MCF 10A (cell line): ENCODE measurements at regions not wholly inside any gene's neighbourhood (a gene's known extent, or its start where the extent isn't known, plus 50 kb on each side); places are given as distances from the start of the nearest gene placed in this dataset.

Experiments
- BruUV-seq: library from RNA; stranded (reverse); fragments of 400-500 nt; replicated peaks from 2 replicates; lab custom pipeline; 2021; lab: Mats Ljungman, UMichigan
- CTCF ChIA-PET: fragments of 300-600 bp; sonication (Branson Sonifier 250); formaldehyde crosslinking; extraction: SDS; loops from one replicate; lab custom pipeline; 2021; ENCODE audit warnings: antibody characterized with exemption, inconsistent platforms; lab: Yijun Ruan, JAX
- POLR2A ChIA-PET: fragments of 300-600, 350-650 bp; sonication (Branson Sonifier 250); formaldehyde crosslinking; extraction: SDS; loops from one replicate; lab custom pipeline; 2020; ENCODE audit warnings: antibody characterized with exemption, inconsistent platforms; lab: Yijun Ruan, JAX
- DNase-seq: peaks from one replicate; pipeline ENCODE4 v3.0.0-alpha.2; 2018; ENCODE audit not compliant: unreplicated experiment
- H3K27ac Mint-ChIP-seq: one replicate; pipeline ENCODE4 v1.8.0; 2022; ENCODE audit warnings: mild to moderate bottlenecking, low read depth, mixed read lengths; ENCODE audit not compliant: unreplicated experiment
- H3K27me3 Mint-ChIP-seq: one replicate; pipeline ENCODE4 v1.8.0; 2022; ENCODE audit warnings: mixed read lengths; ENCODE audit not compliant: insufficient read depth, unreplicated experiment
- H3K36me3 Mint-ChIP-seq: one replicate; pipeline ENCODE4 v1.8.0; 2022; ENCODE audit warnings: mild to moderate bottlenecking, moderate library complexity, mixed read lengths; ENCODE audit not compliant: insufficient read depth, unreplicated experiment
- H3K4me1 Mint-ChIP-seq: one replicate; pipeline ENCODE4 v1.8.0; 2022; ENCODE audit warnings: mixed read lengths; ENCODE audit not compliant: insufficient read depth, unreplicated experiment
- H3K4me3 Mint-ChIP-seq: one replicate; pipeline ENCODE4 v1.8.0; 2022; ENCODE audit warnings: mild to moderate bottlenecking, moderate library complexity, mixed read lengths; ENCODE audit not compliant: unreplicated experiment
- H3K9me3 Mint-ChIP-seq: one replicate; pipeline ENCODE4 v1.8.0; 2022; ENCODE audit warnings: mixed read lengths; ENCODE audit not compliant: unreplicated experiment
- intact Hi-C: fragments of 100-400 bp; cut with micrococcal nuclease; formaldehyde crosslinking; loops from 2 replicates; pipeline ENCODE4 v1.14.1; 2022
- TF ChIP-seq, protein P1 (sequence below): fragments of 200-600 bp; IDR thresholded peaks from one replicate; pipeline ENCODE4 v1.8.0; 2022; ENCODE audit warnings: antibody characterized with exemption, mild to moderate bottlenecking; ENCODE audit not compliant: unreplicated experiment

DNA sequence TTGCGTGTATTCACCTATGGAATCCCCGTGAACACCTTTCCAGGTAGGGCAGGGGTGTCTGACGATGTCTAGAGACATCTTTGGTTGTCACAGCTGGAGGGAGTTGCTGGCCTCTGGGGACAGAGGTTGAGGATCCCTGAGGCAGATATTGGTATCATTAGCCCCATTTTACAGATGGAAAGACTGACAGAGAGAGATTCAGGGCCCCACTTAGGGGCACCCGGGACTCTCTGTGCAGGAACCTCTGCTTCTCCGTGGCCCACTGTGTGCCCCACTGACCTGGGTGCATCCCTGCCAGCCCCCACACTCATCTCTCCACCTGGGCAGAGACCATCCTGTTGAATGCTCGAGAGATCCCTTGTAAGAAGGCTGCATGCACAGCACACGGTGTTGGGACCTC, 111.2 kb downstream of the EDN3 start:
- no TSS peak for BruUV-seq
- no peak for DNase-seq
- H3K27me3 Mint-ChIP-seq = peaks cover 83% of the 10 kb centered on the region
- intact Hi-C loops = no loop called here
- H3K36me3 Mint-ChIP-seq = no peaks in the 10 kb centered on the region
- H3K9me3 Mint-ChIP-seq = no peaks in the 10 kb centered on the region
- TF ChIP-seq, protein P1, sequence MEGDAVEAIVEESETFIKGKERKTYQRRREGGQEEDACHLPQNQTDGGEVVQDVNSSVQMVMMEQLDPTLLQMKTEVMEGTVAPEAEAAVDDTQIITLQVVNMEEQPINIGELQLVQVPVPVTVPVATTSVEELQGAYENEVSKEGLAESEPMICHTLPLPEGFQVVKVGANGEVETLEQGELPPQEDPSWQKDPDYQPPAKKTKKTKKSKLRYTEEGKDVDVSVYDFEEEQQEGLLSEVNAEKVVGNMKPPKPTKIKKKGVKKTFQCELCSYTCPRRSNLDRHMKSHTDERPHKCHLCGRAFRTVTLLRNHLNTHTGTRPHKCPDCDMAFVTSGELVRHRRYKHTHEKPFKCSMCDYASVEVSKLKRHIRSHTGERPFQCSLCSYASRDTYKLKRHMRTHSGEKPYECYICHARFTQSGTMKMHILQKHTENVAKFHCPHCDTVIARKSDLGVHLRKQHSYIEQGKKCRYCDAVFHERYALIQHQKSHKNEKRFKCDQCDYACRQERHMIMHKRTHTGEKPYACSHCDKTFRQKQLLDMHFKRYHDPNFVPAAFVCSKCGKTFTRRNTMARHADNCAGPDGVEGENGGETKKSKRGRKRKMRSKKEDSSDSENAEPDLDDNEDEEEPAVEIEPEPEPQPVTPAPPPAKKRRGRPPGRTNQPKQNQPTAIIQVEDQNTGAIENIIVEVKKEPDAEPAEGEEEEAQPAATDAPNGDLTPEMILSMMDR = no peak
- POLR2A ChIA-PET = no interaction called here
- no peaks in the 10 kb centered on the region for H3K4me1 Mint-ChIP-seq
- CTCF ChIA-PET = interaction anchor here (0.5 to 2.5 kb wide), 3 partner anchors 12 to 45 kb away, joined by 4 to 9 read pairs (median 4); no protein-coding TSS in a partner anchor
- H3K4me3 Mint-ChIP-seq = no peak overlapping the region
- H3K27ac Mint-ChIP-seq = no peak overlapping the region

DNA sequence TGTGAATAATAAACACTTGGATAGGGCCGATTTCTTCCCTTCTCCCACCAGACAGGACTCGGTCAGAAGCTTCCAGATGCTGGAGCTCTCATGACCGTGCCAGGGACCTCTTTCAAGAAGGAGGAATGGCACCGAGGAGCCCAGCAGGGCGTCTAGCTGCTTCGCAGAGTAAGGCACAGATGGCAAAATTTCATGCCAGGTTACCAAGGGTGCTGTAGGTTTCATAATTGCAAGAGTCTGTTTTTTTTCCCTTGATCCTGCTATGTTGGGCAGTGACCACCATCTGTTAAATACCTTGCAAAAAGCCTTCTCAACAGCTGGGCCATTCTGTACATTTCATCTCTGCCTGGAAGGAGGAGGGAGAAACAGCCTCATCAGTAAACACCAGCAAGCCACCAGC, 111.8 kb downstream of the EDN3 start:
- Mint-ChIP-seq H3K27me3 (peaks cover 80% of the 10 kb centered on the region), H3K4me1 (no peaks in the 10 kb centered on the region), H3K36me3 (no peaks in the 10 kb centered on the region), H3K9me3 (no peaks in the 10 kb centered on the region), H3K4me3 (no peak overlapping the region), H3K27ac (no peak overlapping the region)
- no peak for DNase-seq
- no TSS peak for BruUV-seq
- intact Hi-C loops = no loop called here
- POLR2A ChIA-PET = interaction anchor here (0.7 kb wide), 1 partner anchor 189 kb away, joined by 3 read pairs; no protein-coding TSS in a partner anchor
- TF ChIP-seq, protein P1 = no peak
- CTCF ChIA-PET = interaction anchor here (0.5 to 2.5 kb wide), 5 partner anchors 8 to 44 kb away, joined by 3 to 9 read pairs (median 4); no protein-coding TSS in a partner anchor

DNA sequence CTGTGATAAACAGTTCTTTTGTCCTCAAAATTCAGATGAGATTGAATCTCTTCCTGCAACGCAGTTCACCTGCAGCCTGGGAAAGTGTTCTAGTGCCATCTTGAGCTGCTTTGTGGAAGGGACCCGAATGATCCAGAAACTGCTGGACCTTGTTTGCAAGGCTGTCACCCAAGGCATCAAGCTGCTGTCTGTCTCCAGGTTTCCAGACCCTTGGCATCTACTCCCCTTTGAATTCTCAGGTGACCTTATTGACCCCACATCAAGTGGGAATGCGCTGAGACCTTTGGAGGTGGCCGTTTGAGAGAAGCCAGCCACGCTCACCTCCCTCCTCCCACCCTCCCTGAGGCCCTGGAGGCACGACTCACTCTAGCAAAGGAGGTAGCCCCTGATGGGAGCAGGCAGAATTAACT, 112.5 kb downstream of the EDN3 start:
- Mint-ChIP-seq H3K9me3 (no peaks in the 10 kb centered on the region), H3K27me3 (peaks cover 80% of the 10 kb centered on the region), H3K27ac (no peak overlapping the region), H3K4me3 (no peak overlapping the region), H3K36me3 (no peaks in the 10 kb centered on the region), H3K4me1 (no peaks in the 10 kb centered on the region)
- intact Hi-C loops = no loop called here
- TF ChIP-seq, protein P1 = no peak
- BruUV-seq = no TSS peak
- DNase-seq = no peak
- ChIA-PET CTCF (interaction anchor here (0.6 to 2.5 kb wide), 7 partner anchors 9 to 97 kb away, joined by 3 to 9 read pairs (median 3); no protein-coding TSS in a partner anchor), POLR2A (no interaction called here)

DNA sequence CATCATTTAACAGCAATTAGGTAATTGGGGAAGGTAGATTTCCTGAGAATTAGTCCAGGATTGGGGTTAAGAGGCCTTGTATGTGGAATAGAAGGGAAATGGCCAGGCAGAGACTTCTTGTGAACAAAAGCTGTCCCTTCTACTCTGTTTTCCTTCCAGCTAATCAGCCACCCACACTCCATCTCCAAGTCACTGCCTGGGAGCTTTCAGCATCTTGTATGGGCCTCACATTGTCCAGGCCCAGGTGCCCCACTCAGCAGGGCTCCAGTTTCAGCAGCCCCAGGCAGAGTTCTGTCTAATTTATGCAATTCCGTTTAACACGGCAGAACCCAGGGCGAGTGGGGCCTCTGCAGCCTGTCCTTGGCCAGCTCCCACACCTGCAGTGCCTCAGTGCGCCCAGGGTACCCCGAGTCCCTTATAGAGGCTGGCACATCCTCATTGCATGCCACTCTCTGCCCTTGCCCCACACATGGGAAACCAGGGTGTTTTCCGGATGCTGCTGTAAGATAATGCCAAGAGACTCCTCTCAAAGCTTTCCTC, 113.0 kb downstream of the EDN3 start:
- Mint-ChIP-seq H3K36me3 (no peaks in the 10 kb centered on the region), H3K27ac (no peak overlapping the region), H3K4me1 (no peaks in the 10 kb centered on the region), H3K4me3 (no peak overlapping the region), H3K27me3 (peaks cover 80% of the 10 kb centered on the region), H3K9me3 (no peaks in the 10 kb centered on the region)
- ChIA-PET CTCF (interaction anchor here (0.6 to 2.5 kb wide), 6 partner anchors 9 to 97 kb away, joined by 3 to 9 read pairs (median 4); no protein-coding TSS in a partner anchor), POLR2A (no interaction called here)
- DNase-seq = no peak
- TF ChIP-seq, protein P1 = no peak
- intact Hi-C loops = no loop called here
- BruUV-seq = no TSS peak
